ENCODE measurements at regions not wholly inside any gene's neighbourhood (a gene's known extent, or its start where the extent isn't known, plus 50 kb on each side); places are given as distances from the start of the nearest gene placed in this dataset.

- DNase-seq, result no peak
Measured at GRCh38 chr5:73373814-73374510, 74.6 kb downstream of the FOXD1 start.

DNA sequence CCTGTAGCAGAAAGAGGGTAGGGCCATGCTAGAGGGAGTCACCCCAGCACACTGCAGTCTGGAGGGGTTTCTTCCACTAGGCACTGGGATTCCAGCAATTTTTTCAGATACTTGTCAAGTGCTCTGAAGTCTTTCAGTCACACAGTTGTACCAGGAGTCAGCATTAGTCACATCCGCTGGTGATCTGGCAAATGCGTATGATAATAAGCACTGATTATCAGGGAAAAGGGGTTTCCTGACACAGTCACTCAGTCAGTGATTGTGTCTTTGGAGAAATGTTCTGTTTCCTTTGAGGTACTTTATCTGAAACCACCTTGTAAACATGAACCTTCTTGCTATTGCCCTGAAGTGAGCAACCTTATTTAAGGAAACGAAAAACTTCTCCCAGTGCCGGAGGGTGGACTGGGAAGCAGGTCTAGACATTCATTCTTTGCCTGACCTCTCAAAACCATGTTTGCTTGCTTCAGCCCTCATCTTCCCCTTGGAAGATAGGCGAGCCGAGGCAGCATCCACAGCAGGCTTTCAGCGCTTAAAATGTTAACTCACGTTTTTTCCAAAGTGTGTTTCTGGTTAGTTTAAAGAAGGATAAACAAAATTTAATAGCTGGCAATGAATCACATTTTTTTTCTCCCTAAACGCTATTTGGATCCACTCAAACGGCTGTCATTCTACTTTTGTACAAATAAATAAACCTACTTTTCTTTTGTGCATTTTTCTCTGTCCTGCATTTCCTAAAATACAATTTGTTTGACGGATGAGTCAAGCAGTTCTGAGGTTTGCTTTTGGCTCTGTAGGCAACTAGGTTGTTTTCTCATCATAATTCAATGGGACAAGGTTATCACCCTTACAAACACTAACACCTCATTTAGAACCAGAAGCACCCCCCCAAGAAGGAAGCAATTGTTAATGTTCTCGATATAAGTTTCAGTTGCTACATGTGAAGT, 77.7 kb downstream of the FOXD1 start:
- no peak for DNase-seq

GRCh38 chr5:73370095-73370494, 78.5 kb downstream of the FOXD1 start:
- no peak for DNase-seq

DNA sequence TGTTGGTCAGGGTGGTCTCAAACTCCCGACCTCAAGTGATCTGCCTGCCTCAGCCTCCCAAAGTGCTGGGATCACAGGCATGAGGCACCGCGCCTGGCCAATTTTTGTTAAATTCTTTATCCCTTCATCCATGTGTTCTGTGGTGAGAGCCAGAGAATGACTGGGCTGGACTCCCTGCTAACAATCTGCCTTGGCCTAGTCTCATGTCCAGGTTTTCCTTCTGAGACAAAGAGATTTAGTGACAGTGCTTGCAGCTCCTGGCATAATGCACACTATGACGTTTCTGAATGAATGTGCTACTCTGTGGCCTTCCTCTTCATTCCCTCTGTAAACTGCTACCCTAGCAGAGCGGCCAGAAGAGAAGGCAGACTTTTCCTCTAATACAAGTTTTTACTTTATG, 79.3 kb downstream of the FOXD1 start:
- DNase-seq, result no peak

DNA sequence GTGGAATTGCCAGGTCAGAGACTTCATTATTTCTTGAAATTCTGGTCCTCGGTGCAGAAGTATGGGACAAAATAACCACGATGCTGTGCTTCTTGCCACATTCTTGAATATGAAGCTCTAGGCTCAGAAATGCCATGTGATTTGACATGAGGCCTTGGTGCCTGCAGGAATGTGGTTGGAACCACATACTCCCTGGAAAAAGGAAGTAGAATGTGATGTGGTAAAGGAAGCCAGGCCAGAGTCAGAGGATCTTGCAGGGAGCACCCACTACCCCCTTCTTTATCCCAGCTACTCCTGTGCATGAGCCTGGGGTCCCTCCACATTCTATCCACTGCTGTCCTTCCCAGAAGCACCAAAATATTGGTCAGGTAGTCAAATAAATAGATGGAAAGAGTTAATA, 80.9 kb downstream of the FOXD1 start:
- DNase-seq, result no peak

DNA sequence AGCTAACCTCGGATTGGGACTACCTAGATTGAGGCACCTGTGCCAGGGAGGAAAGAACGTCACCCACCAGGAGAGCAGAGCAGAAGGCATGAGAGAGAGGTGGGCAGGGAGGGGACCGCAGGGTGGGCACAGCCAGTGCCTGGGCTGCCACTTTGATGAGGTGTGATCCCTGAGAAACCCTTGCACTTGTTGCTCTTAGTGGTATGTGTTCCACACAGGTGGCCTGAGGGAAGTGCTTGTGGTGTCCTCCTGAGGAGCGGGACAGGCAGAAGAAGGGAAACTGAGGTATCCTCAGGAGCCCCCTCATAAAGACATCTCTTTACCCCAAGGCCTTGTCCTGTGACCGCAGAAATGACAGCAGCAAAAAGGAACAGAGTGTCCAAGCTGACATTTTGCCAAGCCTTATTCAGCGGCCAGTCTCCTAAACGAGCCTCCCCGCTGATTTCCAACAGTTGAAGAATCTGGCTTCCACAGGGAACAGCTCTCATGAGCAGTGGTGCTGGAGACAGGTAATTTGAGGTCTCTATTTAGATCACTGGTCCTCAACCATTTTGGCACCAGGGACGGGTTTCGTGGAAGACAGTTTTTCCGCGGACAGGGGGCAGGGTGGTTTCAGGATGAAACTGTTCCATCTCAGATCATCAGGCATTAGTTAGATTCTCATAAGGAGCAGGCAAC, 82.4 kb downstream of the FOXD1 start:
- DNase-seq, result no peak

GRCh38 chr5:73365301-73365853, 83.2 kb downstream of the FOXD1 start:
- no peak for DNase-seq

GRCh38 chr5:73363911-73364730, 84.5 kb downstream of the FOXD1 start:
- DNase-seq, result no peak

GRCh38 chr5:73359395-73359794, 89.2 kb downstream of the FOXD1 start:
- DNase-seq, result no peak

- no peak for DNase-seq
Measured at GRCh38 chr5:73358366-73358765, 90.2 kb downstream of the FOXD1 start.

- DNase-seq, result no peak
Measured at GRCh38 chr5:73357576-73357975, 91.0 kb downstream of the FOXD1 start.

DNA sequence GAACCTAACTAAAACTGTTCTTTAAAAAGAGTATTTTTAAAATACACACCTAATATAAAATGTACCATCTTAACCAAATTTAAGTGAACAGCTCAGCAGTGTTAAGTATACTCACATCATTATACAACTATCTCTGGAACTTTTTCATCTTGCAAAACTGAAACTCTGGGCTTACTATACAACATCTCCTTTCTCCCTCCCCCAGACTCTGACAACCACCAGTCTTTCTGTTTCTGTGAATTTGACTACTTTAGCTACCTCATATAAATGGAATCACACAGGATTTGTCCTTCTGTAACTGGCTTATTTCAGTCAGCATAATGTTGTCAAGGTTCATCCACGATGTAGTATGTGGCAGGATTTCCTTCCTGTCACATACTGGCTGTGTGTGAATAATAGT, 93.5 kb downstream of the FOXD1 start:
- no peak for DNase-seq

DNA sequence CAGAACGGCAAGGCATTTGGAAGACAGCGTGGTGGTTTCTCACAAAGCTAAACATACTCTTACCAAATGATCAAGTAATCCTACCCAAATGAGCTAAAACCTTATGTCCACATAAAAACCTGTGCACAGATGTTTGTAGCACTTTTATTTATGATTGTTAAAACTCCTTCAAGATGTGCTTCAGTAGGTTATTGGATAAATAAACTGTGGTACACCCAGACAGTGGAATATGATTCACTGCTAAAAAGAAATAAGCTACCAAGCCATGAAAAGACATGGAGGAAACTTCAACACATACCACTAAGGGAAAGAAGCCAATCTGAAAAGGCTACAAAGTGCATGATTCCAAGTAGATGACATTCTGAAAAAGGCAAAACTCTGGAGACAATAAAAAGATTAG, 94.2 kb downstream of the FOXD1 start:
- no peak for DNase-seq

GRCh38 chr5:73352649-73353230, 95.8 kb downstream of the FOXD1 start:
- DNase-seq, result no peak

DNA sequence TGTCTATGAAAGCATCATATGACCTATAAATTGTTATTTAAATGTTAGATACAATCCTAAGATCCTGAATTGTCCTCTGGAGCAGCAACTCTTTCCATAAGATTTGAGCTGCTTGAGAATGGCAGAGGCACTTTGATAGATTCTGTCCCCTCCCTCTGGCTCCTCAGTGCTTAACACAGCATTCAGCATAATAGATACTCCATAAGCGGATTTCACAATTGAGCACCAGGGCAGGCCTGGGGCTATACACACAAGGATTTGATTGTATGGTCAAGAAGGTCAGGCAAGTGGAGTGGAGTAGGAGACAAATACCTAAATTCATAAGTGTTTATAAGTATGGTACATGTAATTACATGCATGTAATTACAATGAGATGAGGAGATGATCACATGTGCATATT, 96.3 kb downstream of the FOXD1 start:
- no peak for DNase-seq

- DNase-seq, result no peak
Measured at GRCh38 chr5:73351593-73351992, 97.0 kb downstream of the FOXD1 start.

DNA sequence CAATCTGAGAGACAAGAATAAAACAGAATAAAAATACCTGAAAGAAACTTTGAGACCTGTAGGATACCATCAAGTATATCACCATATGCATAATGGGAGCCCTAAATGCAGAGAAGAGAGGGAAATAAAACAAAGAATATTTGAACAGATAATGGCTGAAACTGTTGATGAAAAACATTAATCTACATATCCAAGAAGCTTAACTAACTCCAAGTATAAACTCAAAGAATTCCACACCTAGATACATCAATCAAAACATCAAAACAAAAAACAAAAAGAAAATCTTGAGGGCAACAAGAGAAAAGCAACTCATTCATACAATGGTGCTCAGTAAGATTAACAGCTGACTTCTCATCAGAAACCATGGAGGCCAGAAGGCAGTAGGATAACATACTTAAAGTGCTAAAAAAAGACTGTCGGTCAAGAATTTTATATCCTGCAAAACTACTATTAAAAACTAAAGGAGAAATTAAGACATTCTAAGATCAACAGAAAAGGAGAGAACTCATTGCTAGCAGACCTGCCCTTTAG, 101.6 kb downstream of the FOXD1 start:
- no peak for DNase-seq

GRCh38 chr5:73344835-73345234, 103.7 kb downstream of the FOXD1 start:
- no peak for DNase-seq

GRCh38 chr5:73339711-73340110, 108.9 kb downstream of the FOXD1 start:
- DNase-seq, result no peak

DNA sequence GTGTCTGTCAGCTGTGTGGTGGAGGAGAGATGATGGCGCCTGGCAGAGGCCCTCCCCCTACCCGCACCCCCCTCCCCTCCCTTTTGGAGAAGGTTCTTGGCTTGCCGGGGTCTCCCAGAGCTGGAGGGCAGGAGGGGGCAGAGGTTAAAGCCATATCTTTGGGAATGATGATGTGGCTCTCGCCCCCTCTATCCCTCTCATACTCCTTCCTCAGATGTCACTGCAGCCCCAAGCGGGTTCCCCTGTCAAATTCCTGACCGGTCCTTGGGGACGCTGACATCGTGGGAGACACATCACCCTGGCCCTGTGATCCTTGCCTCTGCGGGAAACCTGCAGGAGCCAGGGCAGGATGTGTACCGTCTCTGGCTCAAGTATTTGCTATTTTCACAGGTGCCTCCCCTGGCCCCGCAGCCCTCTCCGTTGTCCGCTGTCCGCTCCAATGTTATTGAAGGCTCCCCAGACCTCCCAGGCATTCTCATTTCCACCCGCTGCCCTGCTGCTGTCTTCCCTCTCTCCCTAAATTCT, 109.5 kb downstream of the FOXD1 start:
- DNase-seq, result no peak

GRCh38 chr5:73338256-73339050, 110.1 kb downstream of the FOXD1 start:
- peak; percentile 18 for DNase-seq

Measured in NCI-H1436 treated with DMSO at 0.1 percent for 48 hours (cell line).